K562 (cell line): ENCODE measurements at regions not wholly inside any gene's neighbourhood (a gene's known extent, or its start where the extent isn't known, plus 50 kb on each side); places are given as distances from the start of the nearest gene placed in this dataset.

Experiments
- ADNP ChIP-seq: fragments of 200-800 bp; sonication (Bioruptor generic); IDR thresholded peaks from 2 replicates; pipeline ENCODE4 v1.6.1; 2016; ENCODE audit warnings: missing genetic modification characterization, missing compliant biosample characterization
- ATF3 ChIP-seq, 2 experiments: fragments of 450-650 bp in 1 of 2; sonication (generic) in 1 of 2; formaldehyde crosslinking in 1 of 2; IDR thresholded peaks in 1 of 2; conservative IDR thresholded peaks in 1 of 2; 2 replicates each; pipeline versions ENCODE4 v1.6.1 to v1.8.1; 2016 to 2023; ENCODE audit warnings: mild to moderate bottlenecking in 2 of 2, moderate library complexity in 2 of 2, inconsistent platforms in 1 of 2, missing genetic modification reagents in 1 of 2
- CHD4 ChIP-seq: fragments of 200-600 bp; sonication (generic); IDR thresholded peaks from 3 replicates; pipeline ENCODE4 v1.6.1; 2012; ENCODE audit warnings: low read depth, mild to moderate bottlenecking, mixed read lengths, low read length, inconsistent platforms; ENCODE audit not compliant: insufficient read depth, insufficient replicate concordance, poor library complexity, severe bottlenecking
- DNMT1 ChIP-seq: fragments of 450-650 bp; IDR thresholded peaks from 2 replicates; pipeline ENCODE4 v1.6.1; 2016; ENCODE audit warnings: antibody characterized with exemption, mild to moderate bottlenecking
- EP300 ChIP-seq: IDR thresholded peaks from 2 replicates; pipeline ENCODE4 v1.6.1; 2012; ENCODE audit warnings: low read length, improper control_type of control experiment
- MAFK ChIP-seq: IDR thresholded peaks from 2 replicates; pipeline ENCODE4 v1.6.1; 2011; ENCODE audit warnings: low read length, improper control_type of control experiment
- NRF1 ChIP-seq, 2 experiments: fragments of 450-650 bp; IDR thresholded peaks in 1 of 2; conservative IDR thresholded peaks in 1 of 2; 2 replicates each; pipeline ENCODE4 v1.6.1; 2014; ENCODE audit warnings: mild to moderate bottlenecking in 2 of 2
- SMARCB1 ChIP-seq: IDR thresholded peaks from 2 replicates; pipeline ENCODE4 v1.6.1; 2011; ENCODE audit warnings: improper control_type of control experiment, low read depth; ENCODE audit not compliant: insufficient read length
- SMARCC2 ChIP-seq: fragments of 450-650 bp; IDR thresholded peaks from 2 replicates; pipeline ENCODE4 v1.6.1; 2017; ENCODE audit warnings: antibody characterized with exemption, moderate library complexity, mild to moderate bottlenecking, low read depth
- SRF ChIP-seq, 2 experiments: fragments of 250-450, 450-650 bp in 1 of 2; sonication (Bioruptor Pico) in 1 of 2; sonication (generic) in 1 of 2; formaldehyde crosslinking; IDR thresholded peaks; 2 replicates each; pipeline versions ENCODE4 v1.5.0 to v1.5.1; 2020 to 2022; ENCODE audit warnings: mild to moderate bottlenecking in 1 of 2, missing genetic modification reagents in 1 of 2
- ZBTB33 ChIP-seq: sonication (generic); formaldehyde crosslinking; IDR thresholded peaks from 2 replicates; pipeline ENCODE4 v1.8.1; 2023; ENCODE audit warnings: mild to moderate bottlenecking, missing genetic modification reagents
- ZNF512 ChIP-seq: IDR thresholded peaks from 2 replicates; pipeline ENCODE4 v1.6.1; 2016; ENCODE audit warnings: missing genetic modification characterization, missing compliant biosample characterization
- ZNF740 ChIP-seq, 3 experiments: fragments of 200-800 bp in 1 of 3; sonication (Bioruptor generic) in 1 of 3; sonication (generic) in 1 of 3; formaldehyde crosslinking in 1 of 3; IDR thresholded peaks; 2 replicates each; pipeline versions ENCODE4 v1.6.1 to v1.8.0; 2016 to 2022; ENCODE audit warnings: mild to moderate bottlenecking in 2 of 3, missing compliant biosample characterization in 2 of 3, missing genetic modification characterization in 2 of 3, missing genetic modification reagents in 1 of 3
- TF ChIP-seq, protein P1 (sequence below), 3 experiments: IDR thresholded peaks in 2 of 3; conservative IDR thresholded peaks in 1 of 3; 2 replicates each; pipeline ENCODE4 v1.5.1; 2011 to 2012; ENCODE audit warnings: low read length in 3 of 3, mild to moderate bottlenecking in 3 of 3, control low read depth in 2 of 3, improper control_type of control experiment in 1 of 3, inconsistent platforms in 1 of 3, low read depth in 1 of 3, mixed read lengths in 1 of 3, moderate library complexity in 1 of 3; ENCODE audit not compliant: insufficient read depth in 2 of 3

- TF ChIP-seq SMARCB1 = no peak
- TF ChIP-seq, protein P1, sequence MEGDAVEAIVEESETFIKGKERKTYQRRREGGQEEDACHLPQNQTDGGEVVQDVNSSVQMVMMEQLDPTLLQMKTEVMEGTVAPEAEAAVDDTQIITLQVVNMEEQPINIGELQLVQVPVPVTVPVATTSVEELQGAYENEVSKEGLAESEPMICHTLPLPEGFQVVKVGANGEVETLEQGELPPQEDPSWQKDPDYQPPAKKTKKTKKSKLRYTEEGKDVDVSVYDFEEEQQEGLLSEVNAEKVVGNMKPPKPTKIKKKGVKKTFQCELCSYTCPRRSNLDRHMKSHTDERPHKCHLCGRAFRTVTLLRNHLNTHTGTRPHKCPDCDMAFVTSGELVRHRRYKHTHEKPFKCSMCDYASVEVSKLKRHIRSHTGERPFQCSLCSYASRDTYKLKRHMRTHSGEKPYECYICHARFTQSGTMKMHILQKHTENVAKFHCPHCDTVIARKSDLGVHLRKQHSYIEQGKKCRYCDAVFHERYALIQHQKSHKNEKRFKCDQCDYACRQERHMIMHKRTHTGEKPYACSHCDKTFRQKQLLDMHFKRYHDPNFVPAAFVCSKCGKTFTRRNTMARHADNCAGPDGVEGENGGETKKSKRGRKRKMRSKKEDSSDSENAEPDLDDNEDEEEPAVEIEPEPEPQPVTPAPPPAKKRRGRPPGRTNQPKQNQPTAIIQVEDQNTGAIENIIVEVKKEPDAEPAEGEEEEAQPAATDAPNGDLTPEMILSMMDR (IDR thresholded peaks at IDR 0.05 in 2 of 3, conservative IDR thresholded peaks at IDR 0.05 in 1 of 3; ENCODE audit: insufficient read depth in 2 of 3, low read depth in 1 of 3, low read length in 3 of 3) = no peak
- TF ChIP-seq MAFK = no peak
- no peak for TF ChIP-seq ZNF512 (tag)
- TF ChIP-seq SRF (CRISPR knock-in tag; IDR thresholded peaks at IDR 0.05) = no peak
- no peak for TF ChIP-seq ZNF740 (CRISPR knock-in tag; IDR thresholded peaks at IDR 0.05)
- no peak for TF ChIP-seq ZNF740 (tag; IDR thresholded peaks at IDR 0.05)
- no peak for TF ChIP-seq DNMT1
- TF ChIP-seq ADNP = no peak
- no peak for TF ChIP-seq ZBTB33 (CRISPR knock-in tag)
- TF ChIP-seq CHD4 = no peak
- no peak for TF ChIP-seq SMARCC2
- no peak for TF ChIP-seq ATF3 (IDR thresholded peaks at IDR 0.05)
- TF ChIP-seq ATF3 (CRISPR knock-in tag; conservative IDR thresholded peaks at IDR 0.05) = no peak
- TF ChIP-seq EP300 = no peak
- TF ChIP-seq NRF1 (conservative IDR thresholded peaks at IDR 0.05 in 1 of 2, IDR thresholded peaks at IDR 0.05 in 1 of 2) = no peak
These were observed 264.0 kb upstream of the MEF2C start for GRCh38 chr5:89147031-89147430.
